ENCODE measurements at regions not wholly inside any gene's neighbourhood (a gene's known extent, or its start where the extent isn't known, plus 50 kb on each side); places are given as distances from the start of the nearest gene placed in this dataset.

DNA sequence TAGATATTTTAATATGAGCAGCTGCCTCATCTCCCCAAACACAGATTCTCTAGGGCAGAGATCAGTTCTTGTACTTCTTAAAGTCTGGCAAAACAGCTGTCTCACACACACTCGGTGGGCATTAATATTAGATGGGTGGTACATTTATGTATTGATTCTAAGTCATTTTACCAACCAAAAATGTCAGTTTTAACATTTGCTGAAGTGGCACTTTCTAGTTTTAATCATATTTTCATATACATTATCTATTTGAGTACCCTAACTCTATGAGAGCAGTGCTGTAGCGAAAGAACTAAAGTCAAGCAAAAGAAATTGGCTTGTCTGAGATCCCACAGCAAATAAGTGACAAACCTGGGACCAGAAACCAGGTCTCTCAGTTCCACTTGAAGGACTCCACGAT is 134.5 kb upstream of the SPRY1 start:
- Mint-ChIP-seq H3K4me1 (ENCODE audit: low read depth) (no peaks in the 10 kb centered on the region), H3K27me3 (no peaks in the 10 kb centered on the region), H3K27ac (no peak overlapping the region), H3K4me3 (no peak overlapping the region), H3K9me3 (no peaks in the 10 kb centered on the region), H3K36me3 (ENCODE audit: low read depth) (peaks cover 15% of the 10 kb centered on the region)
- DNase-seq, result no peak
- ChIA-PET POLR2A (no interaction called here), CTCF (no interaction called here)
- ATAC-seq, result no peak
- intact Hi-C loops (cut with micrococcal nuclease), result no loop called here
- TF ChIP-seq, protein P1, sequence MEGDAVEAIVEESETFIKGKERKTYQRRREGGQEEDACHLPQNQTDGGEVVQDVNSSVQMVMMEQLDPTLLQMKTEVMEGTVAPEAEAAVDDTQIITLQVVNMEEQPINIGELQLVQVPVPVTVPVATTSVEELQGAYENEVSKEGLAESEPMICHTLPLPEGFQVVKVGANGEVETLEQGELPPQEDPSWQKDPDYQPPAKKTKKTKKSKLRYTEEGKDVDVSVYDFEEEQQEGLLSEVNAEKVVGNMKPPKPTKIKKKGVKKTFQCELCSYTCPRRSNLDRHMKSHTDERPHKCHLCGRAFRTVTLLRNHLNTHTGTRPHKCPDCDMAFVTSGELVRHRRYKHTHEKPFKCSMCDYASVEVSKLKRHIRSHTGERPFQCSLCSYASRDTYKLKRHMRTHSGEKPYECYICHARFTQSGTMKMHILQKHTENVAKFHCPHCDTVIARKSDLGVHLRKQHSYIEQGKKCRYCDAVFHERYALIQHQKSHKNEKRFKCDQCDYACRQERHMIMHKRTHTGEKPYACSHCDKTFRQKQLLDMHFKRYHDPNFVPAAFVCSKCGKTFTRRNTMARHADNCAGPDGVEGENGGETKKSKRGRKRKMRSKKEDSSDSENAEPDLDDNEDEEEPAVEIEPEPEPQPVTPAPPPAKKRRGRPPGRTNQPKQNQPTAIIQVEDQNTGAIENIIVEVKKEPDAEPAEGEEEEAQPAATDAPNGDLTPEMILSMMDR (IDR thresholded peaks at IDR 0.05), result no peak

- Mint-ChIP-seq H3K9me3 (no peaks in the 10 kb centered on the region), H3K27me3 (no peaks in the 10 kb centered on the region), H3K4me1 (ENCODE audit: low read depth) (no peaks in the 10 kb centered on the region), H3K4me3 (no peak overlapping the region), H3K36me3 (ENCODE audit: low read depth) (peaks cover 10% of the 10 kb centered on the region), H3K27ac (no peak overlapping the region)
- intact Hi-C loops (cut with micrococcal nuclease), result no loop called here
- DNase-seq (no peak), ATAC-seq (no peak)
- CTCF ChIA-PET, result no interaction called here
- TF ChIP-seq, protein P1 (IDR thresholded peaks at IDR 0.05), result no peak
- POLR2A ChIA-PET, result no interaction called here
These were observed 131.2 kb upstream of the SPRY1 start for GRCh38 chr4:123265443-123265842.

DNA sequence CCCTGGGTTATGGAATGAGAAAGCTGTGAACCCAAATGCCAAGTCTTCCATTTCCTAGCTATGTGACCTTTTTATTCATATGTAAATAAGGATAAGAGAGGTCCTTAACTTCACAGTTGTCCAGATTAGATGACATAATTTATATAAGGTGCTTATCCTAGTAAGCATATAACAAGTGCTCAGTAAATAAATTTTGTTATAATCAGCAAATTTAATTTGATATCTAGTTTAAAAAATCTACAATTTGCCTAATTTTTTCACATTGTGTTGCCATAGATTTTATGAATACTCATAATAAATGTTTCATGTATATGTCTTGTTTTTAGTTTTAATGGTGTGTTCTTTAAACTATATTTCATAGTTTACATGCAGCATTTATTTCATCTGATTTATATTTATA is 130.4 kb upstream of the SPRY1 start:
- POLR2A ChIA-PET, result no interaction called here
- no peaks in the 10 kb centered on the region for H3K27me3 Mint-ChIP-seq
- DNase-seq (no peak), ATAC-seq (no peak)
- CTCF ChIA-PET, result no interaction called here
- peaks cover 5% of the 10 kb centered on the region for H3K36me3 Mint-ChIP-seq (ENCODE audit: low read depth)
- no peak overlapping the region for H3K27ac Mint-ChIP-seq
- intact Hi-C loops (cut with micrococcal nuclease), result no loop called here
- no peak overlapping the region for H3K4me3 Mint-ChIP-seq
- H3K4me1 Mint-ChIP-seq (ENCODE audit: low read depth), result no peaks in the 10 kb centered on the region
- TF ChIP-seq, protein P1 (IDR thresholded peaks at IDR 0.05), result no peak
- no peaks in the 10 kb centered on the region for H3K9me3 Mint-ChIP-seq

- no peaks in the 10 kb centered on the region for H3K27me3 Mint-ChIP-seq
- POLR2A ChIA-PET, result no interaction called here
- ATAC-seq, result no peak
- peaks cover 19% of the 10 kb centered on the region for H3K36me3 Mint-ChIP-seq (ENCODE audit: low read depth)
- TF ChIP-seq, protein P1 (IDR thresholded peaks at IDR 0.05), result no peak
- intact Hi-C loops (cut with micrococcal nuclease), result no loop called here
- peaks cover 5% of the 10 kb centered on the region for H3K9me3 Mint-ChIP-seq
- H3K27ac Mint-ChIP-seq, result no peak overlapping the region
- CTCF ChIA-PET, result no interaction called here
- no peaks in the 10 kb centered on the region for H3K4me1 Mint-ChIP-seq (ENCODE audit: low read depth)
- DNase-seq, result no peak
- H3K4me3 Mint-ChIP-seq, result no peak overlapping the region
These were observed 117.8 kb upstream of the SPRY1 start for GRCh38 chr4:123278755-123279154.

GRCh38 chr4:123283371-123283895 is 113.2 kb upstream of the SPRY1 start:
- ChIA-PET POLR2A (no interaction called here), CTCF (no interaction called here)
- Mint-ChIP-seq H3K9me3 (peaks cover 5% of the 10 kb centered on the region), H3K27ac (no peak overlapping the region), H3K4me1 (ENCODE audit: low read depth) (no peaks in the 10 kb centered on the region), H3K36me3 (ENCODE audit: low read depth) (peaks cover 14% of the 10 kb centered on the region), H3K4me3 (no peak overlapping the region), H3K27me3 (no peaks in the 10 kb centered on the region)
- TF ChIP-seq, protein P1 (IDR thresholded peaks at IDR 0.05), result no peak
- no peak for DNase-seq
- intact Hi-C loops (cut with micrococcal nuclease), result no loop called here
- ATAC-seq, result no peak

Data from activated CD8-positive, alpha-beta T cell treated with anti-CD3 and anti-CD28 coated beads for 36 hours (primary cell).